ENCODE measurements at regions not wholly inside any gene's neighbourhood (a gene's known extent, or its start where the extent isn't known, plus 50 kb on each side); places are given as distances from the start of the nearest gene placed in this dataset.

GRCh38 chr5:53392073-53392472 lies 88.4 kb upstream of the FST start:
- Histone ChIP-seq H3K9me3 (no peaks in the 10 kb centered on the region), H3K36me3 (no peaks in the 10 kb centered on the region), H3K27me3 (no peaks in the 10 kb centered on the region), H3K4me1 (no peaks in the 10 kb centered on the region), H3K4me3 (replicated peaks in 1 of 3) (no peak overlapping the region), H3K27ac (no peak overlapping the region)
- TF ChIP-seq POLR2A (IDR thresholded peaks at IDR 0.05) (no peak), CTCF (IDR thresholded peaks at IDR 0.05) (no peak)
- no peak for DNase-seq
- intact Hi-C loops (cut with DNase I) = no loop called here
- 87 to 89% methylated on average over 2 of the region's 2 CpGs for WGBS, 2 donors

DNA sequence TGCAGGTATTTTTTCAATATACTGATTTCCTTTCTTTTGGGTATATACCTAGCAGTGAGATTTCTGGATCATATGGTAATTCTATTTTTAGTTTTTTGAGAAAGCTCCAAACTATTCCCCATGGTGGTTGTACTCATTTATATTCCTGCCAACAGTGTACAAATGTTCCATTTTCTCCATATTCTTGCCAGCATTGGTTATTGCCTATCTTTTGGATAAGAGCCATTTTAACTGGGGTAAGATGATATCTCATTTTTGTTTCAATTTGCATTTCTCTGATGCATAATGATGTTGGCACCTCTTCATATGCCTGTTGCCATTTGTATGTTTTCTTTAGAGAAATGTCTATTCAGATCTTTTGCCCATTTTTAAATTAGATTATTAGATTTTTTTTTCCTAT lies 85.6 kb upstream of the FST start:
- Histone ChIP-seq H3K36me3 (no peaks in the 10 kb centered on the region), H3K27ac (no peak overlapping the region), H3K9me3 (no peaks in the 10 kb centered on the region), H3K4me1 (no peaks in the 10 kb centered on the region), H3K4me3 (replicated peaks in 1 of 3) (no peak overlapping the region), H3K27me3 (no peaks in the 10 kb centered on the region)
- TF ChIP-seq POLR2A (IDR thresholded peaks at IDR 0.05) (no peak), CTCF (IDR thresholded peaks at IDR 0.05) (no peak)
- DNase-seq = no peak
- intact Hi-C loops (cut with DNase I) = no loop called here

GRCh38 chr5:53397141-53397757 lies 83.2 kb upstream of the FST start:
- no peak overlapping the region for H3K27ac ChIP-seq
- TF ChIP-seq POLR2A (IDR thresholded peaks at IDR 0.05) = no peak
- TF ChIP-seq CTCF (IDR thresholded peaks at IDR 0.05) = no peak
- 59 to 70% methylated on average over 5 of the region's 5 CpGs for WGBS, 2 donors
- H3K4me3 ChIP-seq (replicated peaks in 1 of 3) = no peak overlapping the region
- no peaks in the 10 kb centered on the region for H3K36me3 ChIP-seq
- H3K4me1 ChIP-seq = no peaks in the 10 kb centered on the region
- intact Hi-C loops (cut with DNase I) = no loop called here
- no peaks in the 10 kb centered on the region for H3K27me3 ChIP-seq
- DNase-seq = no peak
- H3K9me3 ChIP-seq = no peaks in the 10 kb centered on the region

DNA sequence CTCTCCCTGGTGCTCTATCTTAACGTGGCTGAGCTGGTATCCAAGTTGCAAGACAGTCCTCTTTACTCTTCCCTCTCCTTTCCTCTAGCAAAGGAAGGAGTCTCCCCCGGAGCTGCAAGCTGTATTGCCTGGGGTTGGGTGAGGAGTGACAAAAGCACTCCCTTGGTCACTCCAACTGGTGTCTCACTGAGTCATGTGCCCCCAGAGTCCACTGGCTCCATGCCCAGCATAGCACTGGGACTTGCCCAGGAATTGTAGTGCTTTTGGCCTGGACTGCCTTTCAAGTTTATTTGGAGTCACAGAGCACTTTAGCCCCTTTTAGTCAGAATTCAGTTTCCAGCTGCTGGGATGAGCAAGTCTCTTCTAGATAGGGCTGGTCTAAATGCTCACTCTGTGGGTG lies 82.6 kb upstream of the FST start:
- no peaks in the 10 kb centered on the region for H3K36me3 ChIP-seq
- intact Hi-C loops (cut with DNase I) = no loop called here
- H3K9me3 ChIP-seq = no peaks in the 10 kb centered on the region
- no peak overlapping the region for H3K27ac ChIP-seq
- peak; percentile 1 to 3 for DNase-seq
- no peaks in the 10 kb centered on the region for H3K4me1 ChIP-seq
- WGBS, 2 donors = 55 to 60% methylated on average over 2 of the region's 2 CpGs
- TF ChIP-seq POLR2A (IDR thresholded peaks at IDR 0.05) (no peak), CTCF (IDR thresholded peaks at IDR 0.05) (no peak)
- H3K4me3 ChIP-seq (replicated peaks in 1 of 3) = no peak overlapping the region
- no peaks in the 10 kb centered on the region for H3K27me3 ChIP-seq

DNA sequence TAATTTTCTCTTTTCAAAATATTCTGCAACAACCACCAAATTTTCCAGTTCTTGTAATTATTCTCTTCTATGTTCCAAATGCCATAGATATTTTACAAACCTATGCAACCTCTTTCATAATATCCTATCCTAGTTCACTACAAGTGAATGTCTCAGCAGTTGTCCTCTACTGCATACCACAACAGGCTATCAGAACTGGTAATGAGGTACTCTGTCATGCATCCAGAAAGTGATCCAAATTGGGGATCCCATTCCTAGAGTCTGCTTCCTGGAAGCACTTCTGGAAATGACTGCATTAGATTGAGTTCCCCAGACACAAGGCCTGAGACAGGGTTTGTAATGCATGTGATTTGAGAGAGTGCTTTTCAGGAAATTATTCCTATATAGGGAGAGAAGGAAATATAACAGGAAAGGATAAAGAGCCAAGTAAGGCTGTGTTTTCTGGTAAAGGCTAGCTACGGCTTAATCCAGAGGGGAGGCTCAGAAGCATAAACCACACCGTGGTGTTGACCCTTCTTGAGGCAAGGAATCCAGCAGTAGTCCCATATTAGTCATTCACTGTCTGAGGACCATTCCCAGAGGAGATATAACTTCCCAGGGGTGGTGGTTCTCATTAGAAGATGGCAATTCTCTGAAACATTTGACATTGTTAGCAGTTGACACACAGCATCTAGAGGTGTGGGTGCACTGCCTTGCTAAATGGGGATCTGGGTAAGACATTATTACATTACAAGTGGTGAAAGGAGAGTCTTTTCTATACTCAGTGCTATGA lies 80.3 kb upstream of the FST start:
- no peak overlapping the region for H3K27ac ChIP-seq
- no peak for TF ChIP-seq CTCF (IDR thresholded peaks at IDR 0.05)
- TF ChIP-seq POLR2A (IDR thresholded peaks at IDR 0.05) = no peak
- DNase-seq = no peak
- no peaks in the 10 kb centered on the region for H3K9me3 ChIP-seq
- H3K36me3 ChIP-seq = no peaks in the 10 kb centered on the region
- no peaks in the 10 kb centered on the region for H3K27me3 ChIP-seq
- 68 to 75% methylated on average over 2 of the region's 2 CpGs for WGBS, 2 donors
- intact Hi-C loops (cut with DNase I) = no loop called here
- no peak overlapping the region for H3K4me3 ChIP-seq (replicated peaks in 1 of 3)
- no peaks in the 10 kb centered on the region for H3K4me1 ChIP-seq
